ENCODE measurements at regions not wholly inside any gene's neighbourhood (a gene's known extent, or its start where the extent isn't known, plus 50 kb on each side); places are given as distances from the start of the nearest gene placed in this dataset.

DNA sequence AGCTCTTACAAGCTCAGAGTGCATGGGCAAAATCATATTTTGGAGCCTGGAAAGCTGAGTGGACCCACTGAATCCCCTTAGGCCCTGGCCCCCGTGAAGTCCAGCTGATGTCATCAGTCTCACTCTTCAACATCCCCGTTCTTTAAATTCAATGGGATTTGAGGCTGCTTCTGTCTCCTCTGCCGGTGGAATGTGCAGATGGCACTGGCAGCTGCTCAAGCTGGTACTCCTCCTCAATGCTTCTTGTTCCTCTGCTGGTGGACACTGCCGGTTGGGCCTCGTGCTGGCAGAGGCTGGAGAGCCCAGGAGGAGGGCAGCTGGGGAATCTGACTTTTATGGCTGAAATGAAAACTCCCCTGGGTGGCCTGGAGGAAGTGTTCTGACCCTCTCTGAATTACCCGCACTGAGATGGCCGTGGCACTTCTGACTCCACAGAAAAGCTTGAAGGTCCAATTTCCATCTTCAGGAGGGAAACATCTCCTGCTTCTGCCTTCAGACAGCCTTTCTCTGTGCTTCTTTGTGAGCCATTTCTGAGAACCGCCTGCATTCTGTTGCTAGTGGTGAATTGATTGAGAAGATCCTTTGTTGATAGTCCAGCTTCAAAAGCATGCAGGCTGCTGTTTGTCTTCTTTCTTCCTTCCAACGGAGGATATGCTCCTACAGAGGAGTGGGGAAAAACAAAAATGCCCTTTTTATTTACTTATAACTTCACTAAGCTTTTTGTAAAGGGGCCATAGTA is 298.9 kb downstream of the TMEM38B start:
- Histone ChIP-seq H3K27me3 (ENCODE audit: low read depth) (no peaks in the 10 kb centered on the region), H3K9me3 (no peaks in the 10 kb centered on the region), H3K4me3 (no peak overlapping the region), H3K36me3 (no peaks in the 10 kb centered on the region), H3K4me1 (no peaks in the 10 kb centered on the region), H3K27ac (no peak overlapping the region)
- DNase-seq, result no peak
- TF ChIP-seq, protein P1, sequence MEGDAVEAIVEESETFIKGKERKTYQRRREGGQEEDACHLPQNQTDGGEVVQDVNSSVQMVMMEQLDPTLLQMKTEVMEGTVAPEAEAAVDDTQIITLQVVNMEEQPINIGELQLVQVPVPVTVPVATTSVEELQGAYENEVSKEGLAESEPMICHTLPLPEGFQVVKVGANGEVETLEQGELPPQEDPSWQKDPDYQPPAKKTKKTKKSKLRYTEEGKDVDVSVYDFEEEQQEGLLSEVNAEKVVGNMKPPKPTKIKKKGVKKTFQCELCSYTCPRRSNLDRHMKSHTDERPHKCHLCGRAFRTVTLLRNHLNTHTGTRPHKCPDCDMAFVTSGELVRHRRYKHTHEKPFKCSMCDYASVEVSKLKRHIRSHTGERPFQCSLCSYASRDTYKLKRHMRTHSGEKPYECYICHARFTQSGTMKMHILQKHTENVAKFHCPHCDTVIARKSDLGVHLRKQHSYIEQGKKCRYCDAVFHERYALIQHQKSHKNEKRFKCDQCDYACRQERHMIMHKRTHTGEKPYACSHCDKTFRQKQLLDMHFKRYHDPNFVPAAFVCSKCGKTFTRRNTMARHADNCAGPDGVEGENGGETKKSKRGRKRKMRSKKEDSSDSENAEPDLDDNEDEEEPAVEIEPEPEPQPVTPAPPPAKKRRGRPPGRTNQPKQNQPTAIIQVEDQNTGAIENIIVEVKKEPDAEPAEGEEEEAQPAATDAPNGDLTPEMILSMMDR (IDR thresholded peaks at IDR 0.05), result no peak
- ATAC-seq, result no peak
- intact Hi-C loops (cut with DNase I), result no loop called here

DNA sequence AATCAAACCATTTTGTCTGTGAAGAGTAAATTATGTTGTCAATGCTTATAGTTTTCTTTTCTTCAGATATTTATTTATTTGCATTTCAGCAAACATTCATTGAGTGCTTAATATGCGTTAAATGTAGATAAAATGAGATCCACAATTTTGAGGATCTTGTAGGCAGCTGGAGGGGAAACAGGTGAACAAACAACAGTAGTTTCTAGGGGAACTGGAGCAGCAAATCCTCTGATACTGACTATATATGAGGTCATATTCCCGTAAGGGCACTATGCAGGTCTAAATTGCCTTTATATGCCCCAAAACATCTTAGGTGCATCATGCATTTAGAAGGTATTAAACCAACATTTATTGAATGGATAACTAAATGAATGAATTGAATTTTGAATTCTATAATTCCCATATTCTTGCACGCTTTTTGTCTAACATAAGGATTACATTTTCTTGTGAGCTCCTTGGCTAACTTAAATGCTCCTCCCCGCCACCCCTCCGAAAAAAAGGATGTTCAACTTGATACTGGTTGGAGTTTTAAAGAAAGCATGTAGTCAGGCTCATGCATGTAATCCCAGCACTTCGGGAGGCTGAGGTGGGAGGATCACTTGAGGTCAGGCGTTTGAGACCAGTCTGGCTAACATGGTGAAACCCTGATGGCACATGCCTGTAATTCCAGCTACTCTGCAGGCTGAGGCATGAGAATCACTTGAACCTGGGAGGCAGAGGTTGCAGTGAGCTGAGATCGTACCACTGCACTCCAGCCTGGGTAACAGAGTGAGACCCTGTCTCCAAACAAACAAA is 299.8 kb downstream of the TMEM38B start:
- Histone ChIP-seq H3K27ac (no peak overlapping the region), H3K4me1 (no peaks in the 10 kb centered on the region), H3K9me3 (no peaks in the 10 kb centered on the region), H3K36me3 (no peaks in the 10 kb centered on the region), H3K4me3 (no peak overlapping the region), H3K27me3 (ENCODE audit: low read depth) (no peaks in the 10 kb centered on the region)
- ATAC-seq, result no peak
- TF ChIP-seq, protein P1 (IDR thresholded peaks at IDR 0.05), result no peak
- DNase-seq, result no peak
- intact Hi-C loops (cut with DNase I), result no loop called here

DNA sequence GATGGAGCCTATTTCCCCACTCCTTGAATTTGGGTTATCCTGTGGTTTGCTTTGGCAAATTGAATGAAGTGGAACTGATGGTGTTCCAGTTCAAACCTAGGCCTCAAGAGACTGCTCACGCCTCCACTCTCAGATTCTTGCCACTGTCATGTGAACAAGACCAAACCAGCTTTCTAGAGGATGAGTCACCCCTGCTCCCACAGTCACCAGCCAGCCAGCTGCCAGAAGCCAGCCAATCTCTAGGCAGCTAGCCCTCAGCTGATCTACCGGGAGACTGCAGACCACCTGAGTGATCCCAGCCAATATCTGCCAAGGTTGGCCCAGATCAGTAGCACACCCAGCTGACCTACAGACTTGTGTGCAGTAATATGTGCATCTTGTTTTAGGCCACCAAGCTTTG is 300.6 kb downstream of the TMEM38B start:
- TF ChIP-seq, protein P1 (IDR thresholded peaks at IDR 0.05), result no peak
- Histone ChIP-seq H3K4me1 (no peaks in the 10 kb centered on the region), H3K27me3 (ENCODE audit: low read depth) (no peaks in the 10 kb centered on the region), H3K36me3 (no peaks in the 10 kb centered on the region), H3K9me3 (no peaks in the 10 kb centered on the region), H3K27ac (no peak overlapping the region), H3K4me3 (no peak overlapping the region)
- intact Hi-C loops (cut with DNase I), result no loop called here
- no peak for DNase-seq
- no peak for ATAC-seq

DNA sequence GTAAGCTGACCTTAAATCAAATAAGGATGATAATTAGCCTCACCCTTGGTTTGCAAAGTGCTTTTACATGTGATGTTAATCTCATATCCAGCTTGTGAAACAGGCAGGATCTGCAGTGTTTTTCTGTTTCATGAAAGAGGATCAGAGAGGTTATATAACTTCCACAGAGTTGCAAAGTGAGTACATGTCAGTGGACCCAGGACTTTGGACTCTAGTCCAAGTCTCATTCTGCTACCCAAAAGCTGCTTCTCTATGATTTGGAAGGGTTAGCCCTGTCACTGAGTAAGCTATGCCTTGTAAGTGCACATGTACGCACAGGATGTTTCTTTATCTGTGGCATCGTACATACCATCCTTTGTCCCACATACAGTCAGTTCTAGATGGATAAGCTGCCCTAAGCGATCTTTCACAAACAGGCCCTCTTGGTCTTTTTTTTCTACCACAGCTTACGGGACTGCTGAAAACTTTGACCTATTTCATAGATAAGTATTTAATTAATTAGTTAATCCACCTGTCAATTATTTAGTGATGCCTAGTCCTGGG is 322.9 kb downstream of the TMEM38B start:
- Histone ChIP-seq H3K4me1 (no peaks in the 10 kb centered on the region), H3K27ac (no peak overlapping the region), H3K27me3 (ENCODE audit: low read depth) (no peaks in the 10 kb centered on the region), H3K9me3 (no peaks in the 10 kb centered on the region), H3K36me3 (no peaks in the 10 kb centered on the region), H3K4me3 (no peak overlapping the region)
- TF ChIP-seq, protein P1 (IDR thresholded peaks at IDR 0.05), result no peak
- intact Hi-C loops (cut with DNase I), result no loop called here
- ATAC-seq (no peak), DNase-seq (no peak)

DNA sequence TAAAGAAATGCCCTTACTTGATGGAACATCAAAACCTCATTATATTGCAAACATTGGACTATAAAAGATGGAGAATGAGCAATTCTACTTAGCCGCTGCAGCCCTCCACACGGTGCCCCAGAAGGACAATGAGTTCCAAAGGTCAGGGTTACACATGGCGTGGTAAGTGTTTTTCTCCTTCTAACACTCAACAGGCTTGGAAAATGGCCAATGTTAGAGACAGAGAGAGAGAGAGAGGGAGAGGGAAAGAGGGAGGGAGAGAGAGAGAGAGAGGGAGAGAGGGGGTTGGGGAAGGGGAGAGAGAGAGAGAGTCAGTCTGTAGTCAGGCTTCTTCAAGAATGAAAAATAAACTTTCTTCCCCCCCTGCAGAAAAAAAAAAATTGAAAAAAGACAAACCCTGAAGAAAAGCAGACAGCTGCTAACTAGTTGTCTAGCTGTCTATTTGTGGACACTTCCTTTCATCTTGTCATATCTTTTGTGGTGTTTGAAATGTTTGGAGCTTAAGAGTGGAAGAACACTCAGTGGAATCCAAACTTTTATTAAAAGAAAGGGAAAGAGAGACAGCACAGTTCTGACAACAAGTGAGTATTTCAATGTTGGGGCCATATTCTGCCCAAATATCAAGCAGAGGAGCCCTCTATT is 324.8 kb downstream of the TMEM38B start:
- no peaks in the 10 kb centered on the region for H3K36me3 ChIP-seq
- no peak overlapping the region for H3K4me3 ChIP-seq
- intact Hi-C loops (cut with DNase I), result no loop called here
- no peaks in the 10 kb centered on the region for H3K4me1 ChIP-seq
- no peaks in the 10 kb centered on the region for H3K9me3 ChIP-seq
- H3K27ac ChIP-seq, result no peak overlapping the region
- ATAC-seq (peak in 1 of 2 donors; percentile 32), DNase-seq (no peak)
- H3K27me3 ChIP-seq (ENCODE audit: low read depth), result no peaks in the 10 kb centered on the region
- TF ChIP-seq, protein P1 (IDR thresholded peaks at IDR 0.05), result no peak
